ENCODE measurements at regions not wholly inside any gene's neighbourhood (a gene's known extent, or its start where the extent isn't known, plus 50 kb on each side); places are given as distances from the start of the nearest gene placed in this dataset.

GRCh38 chr6:83769413-83769812, 60.5 kb upstream of the SNAP91 start:
- no peaks in the 10 kb centered on the region for H3K79me2 ChIP-seq (ENCODE audit: low read depth)
- ChIA-PET POLR2A (ENCODE audit: unreplicated experiment) (no interaction called here), CTCF (no interaction called here)
- no TSS peak for BruUV-seq (replicated peaks)
- no peaks in the 10 kb centered on the region for H3K27me3 ChIP-seq (ENCODE audit: insufficient read depth, low read depth)
- no peak for DNase-seq
- no peaks in the 10 kb centered on the region for H4K20me1 ChIP-seq (ENCODE audit: insufficient read depth)
- no peak overlapping the region for H3K4me2 ChIP-seq
- H3K4me3 ChIP-seq = no peak overlapping the region
- no peak for TF ChIP-seq EZH2 (IDR thresholded peaks at IDR 0.05; ENCODE audit: low read depth)
- TF ChIP-seq, protein P1, sequence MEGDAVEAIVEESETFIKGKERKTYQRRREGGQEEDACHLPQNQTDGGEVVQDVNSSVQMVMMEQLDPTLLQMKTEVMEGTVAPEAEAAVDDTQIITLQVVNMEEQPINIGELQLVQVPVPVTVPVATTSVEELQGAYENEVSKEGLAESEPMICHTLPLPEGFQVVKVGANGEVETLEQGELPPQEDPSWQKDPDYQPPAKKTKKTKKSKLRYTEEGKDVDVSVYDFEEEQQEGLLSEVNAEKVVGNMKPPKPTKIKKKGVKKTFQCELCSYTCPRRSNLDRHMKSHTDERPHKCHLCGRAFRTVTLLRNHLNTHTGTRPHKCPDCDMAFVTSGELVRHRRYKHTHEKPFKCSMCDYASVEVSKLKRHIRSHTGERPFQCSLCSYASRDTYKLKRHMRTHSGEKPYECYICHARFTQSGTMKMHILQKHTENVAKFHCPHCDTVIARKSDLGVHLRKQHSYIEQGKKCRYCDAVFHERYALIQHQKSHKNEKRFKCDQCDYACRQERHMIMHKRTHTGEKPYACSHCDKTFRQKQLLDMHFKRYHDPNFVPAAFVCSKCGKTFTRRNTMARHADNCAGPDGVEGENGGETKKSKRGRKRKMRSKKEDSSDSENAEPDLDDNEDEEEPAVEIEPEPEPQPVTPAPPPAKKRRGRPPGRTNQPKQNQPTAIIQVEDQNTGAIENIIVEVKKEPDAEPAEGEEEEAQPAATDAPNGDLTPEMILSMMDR (conservative IDR thresholded peaks at IDR 0.05) = no peak
- no peaks in the 10 kb centered on the region for H3K9me2 ChIP-seq (ENCODE audit: insufficient read depth)
- intact Hi-C loops (cut with micrococcal nuclease; ENCODE audit: unreplicated experiment) = no loop called here
- H2AFZ ChIP-seq = no peak overlapping the region
- H3K9me3 ChIP-seq (ENCODE audit: insufficient read depth, low read depth) = no peaks in the 10 kb centered on the region
- H3F3A ChIP-seq (ENCODE audit: insufficient read depth, low read depth) = no peaks in the 10 kb centered on the region
- no peaks in the 10 kb centered on the region for H3K4me1 ChIP-seq (replicated peaks; ENCODE audit: insufficient read depth)
- no peak overlapping the region for H3K27ac ChIP-seq
- no peaks in the 10 kb centered on the region for H3K36me3 ChIP-seq (ENCODE audit: low read depth)

GRCh38 chr6:83767033-83767432, 58.1 kb upstream of the SNAP91 start:
- Histone ChIP-seq H3K9me2 (ENCODE audit: insufficient read depth) (no peaks in the 10 kb centered on the region), H3K79me2 (ENCODE audit: low read depth) (no peaks in the 10 kb centered on the region), H3F3A (ENCODE audit: insufficient read depth, low read depth) (no peaks in the 10 kb centered on the region), H3K4me1 (replicated peaks; ENCODE audit: insufficient read depth) (no peaks in the 10 kb centered on the region), H3K36me3 (ENCODE audit: low read depth) (no peaks in the 10 kb centered on the region), H3K9me3 (ENCODE audit: insufficient read depth, low read depth) (no peaks in the 10 kb centered on the region), H3K4me2 (no peak overlapping the region), H3K4me3 (no peak overlapping the region), H3K27ac (no peak overlapping the region), H2AFZ (no peak overlapping the region), H3K27me3 (ENCODE audit: insufficient read depth, low read depth) (no peaks in the 10 kb centered on the region), H4K20me1 (ENCODE audit: insufficient read depth) (no peaks in the 10 kb centered on the region)
- ChIA-PET CTCF (no interaction called here), POLR2A (ENCODE audit: unreplicated experiment) (no interaction called here)
- no peak for DNase-seq
- TF ChIP-seq, protein P1 (conservative IDR thresholded peaks at IDR 0.05) = no peak
- BruUV-seq (replicated peaks) = no TSS peak
- intact Hi-C loops (cut with micrococcal nuclease; ENCODE audit: unreplicated experiment) = no loop called here

Data from PC-9 (cell line).